MM.1S (cell line): ENCODE measurements at regions not wholly inside any gene's neighbourhood (a gene's known extent, or its start where the extent isn't known, plus 50 kb on each side); places are given as distances from the start of the nearest gene placed in this dataset.

Experiments used
- DNase-seq: peaks from one replicate; pipeline ENCODE4 v3.0.0-alpha.2; 2015
- H2AFZ ChIP-seq: fragments of 300-600 bp; sonication (generic); 2 replicates; pipeline ENCODE4 v1.6.0; 2016; ENCODE audit warnings: antibody characterized with exemption, low read length
- H3F3A ChIP-seq: fragments of 300-600 bp; sonication (generic); 2 replicates; pipeline ENCODE4 v1.6.1; 2016; ENCODE audit warnings: mild to moderate bottlenecking, antibody characterized with exemption, low read length, moderate library complexity, mixed read lengths; ENCODE audit not compliant: insufficient read depth
- H3K27ac ChIP-seq: fragments of 300-600 bp; sonication (generic); 2 replicates; pipeline ENCODE4 v1.5.1; 2016; ENCODE audit warnings: mild to moderate bottlenecking, low read length
- H3K27me3 ChIP-seq: fragments of 300-600 bp; sonication (generic); replicated peaks from 2 replicates; pipeline ENCODE4 v1.6.0; 2016; ENCODE audit warnings: low read length; ENCODE audit not compliant: insufficient read depth
- H3K36me3 ChIP-seq: fragments of 300-600 bp; sonication (generic); replicated peaks from 2 replicates; pipeline ENCODE4 v1.6.1; 2016; ENCODE audit warnings: mild to moderate bottlenecking, low read length, mixed read lengths; ENCODE audit not compliant: insufficient read depth
- H3K4me1 ChIP-seq: fragments of 300-600 bp; sonication (generic); 2 replicates; pipeline ENCODE4 v1.6.1; 2016; ENCODE audit warnings: low read length, mixed read lengths
- H3K4me2 ChIP-seq: fragments of 300-600 bp; sonication (generic); 2 replicates; pipeline ENCODE4 v1.6.0; 2016; ENCODE audit warnings: low read depth, low read length
- H3K4me3 ChIP-seq: fragments of 300-600 bp; sonication (generic); 2 replicates; pipeline ENCODE4 v1.5.1; 2016; ENCODE audit warnings: low read length, mixed read lengths
- H3K79me2 ChIP-seq: fragments of 300-600 bp; sonication (generic); 2 replicates; pipeline ENCODE4 v1.6.1; 2016; ENCODE audit warnings: mixed run types, low read length, mixed read lengths
- H3K9ac ChIP-seq: fragments of 300-600 bp; sonication (generic); 2 replicates; pipeline ENCODE4 v1.6.1; 2016; ENCODE audit warnings: low read length, mixed read lengths
- H3K9me2 ChIP-seq: fragments of 300-600 bp; sonication (generic); replicated peaks from 2 replicates; pipeline ENCODE4 v1.6.1; 2016; ENCODE audit warnings: mild to moderate bottlenecking, low read length, mixed read lengths; ENCODE audit not compliant: insufficient read depth
- H3K9me3 ChIP-seq: fragments of 300-600 bp; sonication (generic); replicated peaks from 2 replicates; pipeline ENCODE4 v1.6.1; 2016; ENCODE audit warnings: mild to moderate bottlenecking, low read length, mixed read lengths; ENCODE audit not compliant: insufficient read depth
- H4K20me1 ChIP-seq: fragments of 300-600 bp; sonication (generic); 2 replicates; pipeline ENCODE4 v1.6.1; 2016; ENCODE audit warnings: mild to moderate bottlenecking, low read length, moderate library complexity, mixed read lengths; ENCODE audit not compliant: insufficient read depth
- EZH2 ChIP-seq: fragments of 300-600 bp; sonication (generic); optimal IDR thresholded peaks from 2 replicates; pipeline ENCODE3; 2017; ENCODE audit warnings: low read depth, mild to moderate bottlenecking, antibody characterized with exemption, low read length, mixed read lengths
- EZH2phosphoT487 ChIP-seq: fragments of 300-600 bp; sonication (generic); IDR thresholded peaks from 2 replicates; pipeline ENCODE4 v1.6.1; 2018; ENCODE audit warnings: antibody characterized with exemption, low read length
- TF ChIP-seq, protein P1 (sequence below): fragments of 300-600 bp; sonication (generic); IDR thresholded peaks from 2 replicates; pipeline ENCODE4 v1.5.1; 2016; ENCODE audit warnings: antibody characterized with exemption, low read length, mixed read lengths

GRCh38 chr15:36478561-36478960 lies 100.9 kb upstream of the CDIN1 start:
- H3K79me2 ChIP-seq, result no peaks in the 10 kb centered on the region
- no peaks in the 10 kb centered on the region for H3F3A ChIP-seq
- H3K4me2 ChIP-seq, result no peak overlapping the region
- no peaks in the 10 kb centered on the region for H3K27me3 ChIP-seq
- H4K20me1 ChIP-seq, result no peaks in the 10 kb centered on the region
- no peak overlapping the region for H3K4me3 ChIP-seq
- H3K36me3 ChIP-seq, result no peaks in the 10 kb centered on the region
- H3K4me1 ChIP-seq, result no peaks in the 10 kb centered on the region
- no peak overlapping the region for H3K27ac ChIP-seq
- TF ChIP-seq, protein P1, sequence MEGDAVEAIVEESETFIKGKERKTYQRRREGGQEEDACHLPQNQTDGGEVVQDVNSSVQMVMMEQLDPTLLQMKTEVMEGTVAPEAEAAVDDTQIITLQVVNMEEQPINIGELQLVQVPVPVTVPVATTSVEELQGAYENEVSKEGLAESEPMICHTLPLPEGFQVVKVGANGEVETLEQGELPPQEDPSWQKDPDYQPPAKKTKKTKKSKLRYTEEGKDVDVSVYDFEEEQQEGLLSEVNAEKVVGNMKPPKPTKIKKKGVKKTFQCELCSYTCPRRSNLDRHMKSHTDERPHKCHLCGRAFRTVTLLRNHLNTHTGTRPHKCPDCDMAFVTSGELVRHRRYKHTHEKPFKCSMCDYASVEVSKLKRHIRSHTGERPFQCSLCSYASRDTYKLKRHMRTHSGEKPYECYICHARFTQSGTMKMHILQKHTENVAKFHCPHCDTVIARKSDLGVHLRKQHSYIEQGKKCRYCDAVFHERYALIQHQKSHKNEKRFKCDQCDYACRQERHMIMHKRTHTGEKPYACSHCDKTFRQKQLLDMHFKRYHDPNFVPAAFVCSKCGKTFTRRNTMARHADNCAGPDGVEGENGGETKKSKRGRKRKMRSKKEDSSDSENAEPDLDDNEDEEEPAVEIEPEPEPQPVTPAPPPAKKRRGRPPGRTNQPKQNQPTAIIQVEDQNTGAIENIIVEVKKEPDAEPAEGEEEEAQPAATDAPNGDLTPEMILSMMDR, result no peak
- no peak for TF ChIP-seq EZH2
- no peak for TF ChIP-seq EZH2phosphoT487
- no peak overlapping the region for H2AFZ ChIP-seq
- H3K9me2 ChIP-seq, result no peaks in the 10 kb centered on the region
- no peak for DNase-seq
- H3K9ac ChIP-seq, result no peak overlapping the region
- no peaks in the 10 kb centered on the region; the same call in 1 of the 2 replicates for H3K9me3 ChIP-seq

DNA sequence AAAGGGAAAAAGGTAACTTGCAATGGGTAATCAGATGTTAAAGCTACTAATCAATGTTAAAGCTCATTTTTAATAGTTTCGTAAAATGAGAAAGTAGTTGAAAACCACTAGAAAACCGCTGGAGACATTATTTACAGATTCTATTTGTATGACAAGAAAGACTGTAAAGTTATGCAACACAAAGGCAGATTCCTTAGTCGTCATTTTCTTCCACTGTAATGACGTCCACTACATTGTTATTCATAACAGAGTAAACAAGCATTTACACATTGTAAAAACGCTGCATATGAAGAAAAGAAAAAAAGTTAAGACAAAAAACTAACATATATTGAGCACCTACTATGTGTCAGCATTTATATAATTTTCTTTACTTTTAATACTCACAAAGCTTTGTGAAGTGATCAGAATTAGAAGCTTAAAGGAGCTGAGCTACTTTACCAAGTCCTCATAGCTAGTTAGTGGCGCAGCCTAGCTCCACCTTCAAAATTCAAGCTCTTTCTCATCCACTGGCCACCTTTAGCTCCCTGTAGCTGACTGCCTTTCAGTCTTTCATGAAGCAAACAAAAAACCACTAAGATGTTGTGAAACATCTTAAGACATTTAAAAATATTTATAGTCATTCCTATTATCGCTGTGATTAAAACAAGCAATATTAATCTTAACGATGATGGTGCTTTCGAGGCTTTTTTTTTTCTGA lies 100.1 kb upstream of the CDIN1 start:
- H3K9ac ChIP-seq, result no peak overlapping the region
- no peaks in the 10 kb centered on the region for H3K27me3 ChIP-seq
- H4K20me1 ChIP-seq, result no peaks in the 10 kb centered on the region
- TF ChIP-seq EZH2 (no peak), EZH2phosphoT487 (no peak)
- TF ChIP-seq, protein P1, result no peak
- DNase-seq, result no peak
- H3F3A ChIP-seq, result no peaks in the 10 kb centered on the region
- H3K36me3 ChIP-seq, result no peaks in the 10 kb centered on the region
- no peak overlapping the region for H2AFZ ChIP-seq
- no peaks in the 10 kb centered on the region for H3K9me2 ChIP-seq
- H3K79me2 ChIP-seq, result no peaks in the 10 kb centered on the region
- H3K4me1 ChIP-seq, result no peaks in the 10 kb centered on the region
- no peak overlapping the region for H3K4me3 ChIP-seq
- no peak overlapping the region for H3K27ac ChIP-seq
- no peaks in the 10 kb centered on the region; the same call in 1 of the 2 replicates for H3K9me3 ChIP-seq
- H3K4me2 ChIP-seq, result no peak overlapping the region

- H3K27me3 ChIP-seq, result no peaks in the 10 kb centered on the region
- no peak for DNase-seq
- H3K36me3 ChIP-seq, result no peaks in the 10 kb centered on the region
- no peaks in the 10 kb centered on the region for H3K79me2 ChIP-seq
- H3K9ac ChIP-seq, result no peak overlapping the region
- no peaks in the 10 kb centered on the region for H3K9me2 ChIP-seq
- TF ChIP-seq EZH2 (no peak), EZH2phosphoT487 (no peak)
- TF ChIP-seq, protein P1, result no peak
- no peaks in the 10 kb centered on the region for H3F3A ChIP-seq
- H3K4me1 ChIP-seq, result no peaks in the 10 kb centered on the region
- H4K20me1 ChIP-seq, result no peaks in the 10 kb centered on the region
- H3K4me2 ChIP-seq, result no peak overlapping the region
- H3K9me3 ChIP-seq, result no peaks in the 10 kb centered on the region; the same call in 1 of the 2 replicates
- H2AFZ ChIP-seq, result no peak overlapping the region
- H3K27ac ChIP-seq, result no peak overlapping the region
- H3K4me3 ChIP-seq, result no peak overlapping the region
These were observed 98.3 kb upstream of the CDIN1 start for GRCh38 chr15:36481156-36481555.
